H9 (cell line): ENCODE measurements at regions not wholly inside any gene's neighbourhood (a gene's known extent, or its start where the extent isn't known, plus 50 kb on each side); places are given as distances from the start of the nearest gene placed in this dataset.

Source experiments
- DNase-seq: peaks from one replicate; pipeline ENCODE4 v3.0.0-alpha.2; 2017
- H2AFZ ChIP-seq: one replicate; pipeline ENCODE4 v1.6.1; 2013; ENCODE audit warnings: mild to moderate bottlenecking, low read length, control low read depth, moderate library complexity
- H2AK5ac ChIP-seq: 2 replicates; pipeline ENCODE4 v1.6.1; 2013; ENCODE audit warnings: low read length, control low read depth, mixed read lengths; ENCODE audit not compliant: insufficient read length
- H2BK120ac ChIP-seq: one replicate; pipeline ENCODE4 v1.6.1; 2013; ENCODE audit warnings: low read depth, mild to moderate bottlenecking, low read length, control low read depth, inconsistent platforms; ENCODE audit not compliant: poor library complexity, severe bottlenecking
- H2BK12ac ChIP-seq: 2 replicates; pipeline ENCODE4 v1.6.1; 2013; ENCODE audit warnings: low read length, control low read depth, mixed read lengths, low read depth; ENCODE audit not compliant: insufficient read length
- H2BK15ac ChIP-seq: 2 replicates; pipeline ENCODE4 v1.6.1; 2013; ENCODE audit warnings: low read depth, low read length, control low read depth
- H2BK20ac ChIP-seq: one replicate; pipeline ENCODE4 v1.6.1; 2013; ENCODE audit warnings: low read depth, mild to moderate bottlenecking, low read length, control low read depth, inconsistent platforms; ENCODE audit not compliant: poor library complexity, severe bottlenecking
- H2BK5ac ChIP-seq: 2 replicates; pipeline ENCODE4 v1.6.1; 2013; ENCODE audit warnings: low read length, control low read depth, mixed read lengths; ENCODE audit not compliant: insufficient read length
- H3K14ac ChIP-seq: 2 replicates; pipeline ENCODE4 v1.6.1; 2013; ENCODE audit warnings: low read length, control low read depth; ENCODE audit not compliant: insufficient read depth
- H3K18ac ChIP-seq: 2 replicates; pipeline ENCODE4 v1.6.1; 2013; ENCODE audit warnings: low read depth, mild to moderate bottlenecking, mixed read lengths, low read length, control low read depth; ENCODE audit not compliant: insufficient read length
- H3K23ac ChIP-seq: 2 replicates; pipeline ENCODE4 v1.6.1; 2013; ENCODE audit warnings: low read length, control low read depth, mixed read lengths, low read depth; ENCODE audit not compliant: insufficient read length
- H3K23me2 ChIP-seq: 2 replicates; pipeline ENCODE4 v1.6.1; 2013; ENCODE audit warnings: low read depth, mild to moderate bottlenecking, mixed read lengths, low read length, control low read depth; ENCODE audit not compliant: insufficient read length, poor library complexity, severe bottlenecking
- H3K27ac ChIP-seq: 2 replicates; pipeline ENCODE4 v1.5.1; 2013; ENCODE audit warnings: low read length, control low read depth, mixed read lengths, low read depth; ENCODE audit not compliant: insufficient read length
- H3K27me3 ChIP-seq: 2 replicates; pipeline ENCODE4 v1.6.1; 2013; ENCODE audit warnings: low read length, control low read depth, inconsistent platforms; ENCODE audit not compliant: insufficient read depth
- H3K4ac ChIP-seq: 2 replicates; pipeline ENCODE4 v1.6.1; 2013; ENCODE audit warnings: low read depth, mild to moderate bottlenecking, control low read depth, inconsistent platforms, low read length, moderate library complexity
- H3K4me1 ChIP-seq: 2 replicates; pipeline ENCODE4 v1.6.1; 2013; ENCODE audit warnings: low read length, control low read depth, inconsistent platforms; ENCODE audit not compliant: insufficient read depth
- H3K4me2 ChIP-seq: 2 replicates; pipeline ENCODE4 v1.6.1; 2013; ENCODE audit warnings: low read length, control low read depth, mixed read lengths; ENCODE audit not compliant: insufficient read length, insufficient read depth
- H3K56ac ChIP-seq: 2 replicates; pipeline ENCODE4 v1.6.1; 2013; ENCODE audit warnings: low read depth, mild to moderate bottlenecking, mixed read lengths, low read length, control low read depth; ENCODE audit not compliant: insufficient read length
- H3K79me1 ChIP-seq: 2 replicates; pipeline ENCODE4 v1.6.1; 2013; ENCODE audit warnings: low read depth, mild to moderate bottlenecking, moderate library complexity, low read length, control low read depth, inconsistent platforms; ENCODE audit not compliant: insufficient read depth, poor library complexity, severe bottlenecking
- H3K79me2 ChIP-seq: 2 replicates; pipeline ENCODE4 v1.6.1; 2013; ENCODE audit warnings: low read length, control low read depth, inconsistent platforms; ENCODE audit not compliant: insufficient read depth
- H3K9ac ChIP-seq: 2 replicates; pipeline ENCODE4 v1.6.1; 2013; ENCODE audit warnings: low read length, control low read depth, mixed read lengths; ENCODE audit not compliant: insufficient read length; ENCODE audit errors: extremely low read depth
- H3K9me3 ChIP-seq: one replicate; pipeline ENCODE4 v1.6.1; 2013; ENCODE audit warnings: low read depth, low read length, inconsistent platforms; ENCODE audit not compliant: control insufficient read depth
- H3T11ph ChIP-seq: one replicate; pipeline ENCODE4 v1.6.1; 2013; ENCODE audit warnings: mild to moderate bottlenecking, low read length, control low read depth, inconsistent platforms
- H4K20me1 ChIP-seq: one replicate; pipeline ENCODE4 v1.6.1; 2013; ENCODE audit not compliant: control insufficient read depth, insufficient read length, insufficient read depth
- H4K5ac ChIP-seq: 2 replicates; pipeline ENCODE4 v1.6.1; 2013; ENCODE audit warnings: low read depth, mild to moderate bottlenecking, mixed read lengths, low read length, control low read depth; ENCODE audit not compliant: insufficient read length
- H4K8ac ChIP-seq: replicated peaks from 2 replicates; pipeline ENCODE4 v1.6.1; 2013; ENCODE audit warnings: low read length, control low read depth, mixed read lengths, low read depth; ENCODE audit not compliant: insufficient read length
- H4K91ac ChIP-seq: 2 replicates; pipeline ENCODE4 v1.6.1; 2013; ENCODE audit warnings: low read depth, mild to moderate bottlenecking, moderate library complexity, mixed read lengths, low read length, control low read depth; ENCODE audit not compliant: insufficient read length
- H3K27ac Mint-ChIP-seq, 3 experiments: 2 replicates in 2 of 3; 3 replicates in 1 of 3; pipeline ENCODE4 v1.8.0; 2020 to 2021; ENCODE audit warnings: mixed read lengths in 3 of 3, mild to moderate bottlenecking in 1 of 3, moderate library complexity in 1 of 3
- H3K27me3 Mint-ChIP-seq: 2 replicates; pipeline ENCODE4 v1.8.0; 2021; ENCODE audit warnings: low read depth, mild to moderate bottlenecking, moderate library complexity, mixed read lengths
- H3K36me3 Mint-ChIP-seq, 3 experiments: 2 replicates in 2 of 3; 3 replicates in 1 of 3; pipeline ENCODE4 v1.8.0; 2020 to 2021; ENCODE audit warnings: low read depth in 3 of 3, mixed read lengths in 3 of 3; ENCODE audit not compliant: insufficient read depth in 1 of 3
- H3K4me1 Mint-ChIP-seq, 2 experiments: 2 replicates each; pipeline ENCODE4 v1.8.0; 2020; ENCODE audit warnings: mixed read lengths in 2 of 2
- H3K4me3 Mint-ChIP-seq, 2 experiments: 2 replicates in 1 of 2; 3 replicates in 1 of 2; pipeline ENCODE4 v1.8.0; 2020 to 2021; ENCODE audit warnings: mild to moderate bottlenecking in 2 of 2, mixed read lengths in 2 of 2, moderate library complexity in 1 of 2
- H3K9me3 Mint-ChIP-seq, 2 experiments: 2 replicates in 1 of 2; 3 replicates in 1 of 2; pipeline ENCODE4 v1.8.0; 2020; ENCODE audit warnings: mild to moderate bottlenecking in 2 of 2, mixed read lengths in 2 of 2, moderate library complexity in 1 of 2
- WGBS: extraction: QIAGEN DNeasy Blood & Tissue Kit; methylation state at CpG from one replicate; pipeline ENCODE4 v1.1.7; 2013; ENCODE audit warnings: missing lambda C conversion rate, low lambda C conversion rate, mixed read lengths; ENCODE audit not compliant: insufficient read length; ENCODE audit errors: extremely low coverage; 5-methylcytosine and 5-hydroxymethylcytosine counted together
- TF ChIP-seq, protein P1 (sequence below): fragments of 200-600 bp; sonication (generic); conservative IDR thresholded peaks from 3 replicates; pipeline ENCODE4 v1.8.0; 2021; ENCODE audit warnings: antibody characterized with exemption, mild to moderate bottlenecking

- no peak overlapping the region for H3K27ac Mint-ChIP-seq
- H3K79me1 ChIP-seq, result no peaks in the 10 kb centered on the region
- H3K14ac ChIP-seq, result no peak overlapping the region
- no peak overlapping the region for H2AK5ac ChIP-seq
- no peak overlapping the region for H3K4me3 Mint-ChIP-seq
- no peak overlapping the region for H3K27ac ChIP-seq
- no peaks in the 10 kb centered on the region; the same call in 1 of the 2 replicates for H3K27me3 Mint-ChIP-seq
- H3K23ac ChIP-seq, result no peak overlapping the region
- H2BK12ac ChIP-seq, result no peak overlapping the region
- no CpG with 5 or more reads among the region's 10 CpGs for WGBS
- no peak overlapping the region for H2BK120ac ChIP-seq
- no peaks in the 10 kb centered on the region for H3K79me2 ChIP-seq
- H3K9me3 ChIP-seq, result no peaks in the 10 kb centered on the region
- H2BK5ac ChIP-seq, result no peak overlapping the region
- no peak overlapping the region for H4K91ac ChIP-seq
- H2BK20ac ChIP-seq, result no peak overlapping the region
- no peak overlapping the region for H4K5ac ChIP-seq
- no peak overlapping the region for H3K9ac ChIP-seq
- H3K4me1 ChIP-seq, result no peaks in the 10 kb centered on the region
- H4K20me1 ChIP-seq, result no peaks in the 10 kb centered on the region
- no peaks in the 10 kb centered on the region for H3K23me2 ChIP-seq
- H3K36me3 Mint-ChIP-seq, result no peaks in the 10 kb centered on the region; a peak in 1 of 7 replicates
- peaks cover 0 to 3% of the 10 kb centered on the region in 2 experiments; a peak in 3 of 4 replicates for H3K4me1 Mint-ChIP-seq
- H2BK15ac ChIP-seq, result no peak overlapping the region
- no peak overlapping the region for H2AFZ ChIP-seq
- no peaks in the 10 kb centered on the region for H3K27me3 ChIP-seq
- no peak overlapping the region for H3K18ac ChIP-seq
- H3K4me2 ChIP-seq, result no peak overlapping the region
- H3K4ac ChIP-seq, result no peak overlapping the region
- no peak overlapping the region for H3K56ac ChIP-seq
- no peak for DNase-seq
- peaks cover 0 to 2% of the 10 kb centered on the region in 2 experiments; a peak in 2 of 5 replicates for H3K9me3 Mint-ChIP-seq
- no peak overlapping the region for H4K8ac ChIP-seq
- TF ChIP-seq, protein P1, sequence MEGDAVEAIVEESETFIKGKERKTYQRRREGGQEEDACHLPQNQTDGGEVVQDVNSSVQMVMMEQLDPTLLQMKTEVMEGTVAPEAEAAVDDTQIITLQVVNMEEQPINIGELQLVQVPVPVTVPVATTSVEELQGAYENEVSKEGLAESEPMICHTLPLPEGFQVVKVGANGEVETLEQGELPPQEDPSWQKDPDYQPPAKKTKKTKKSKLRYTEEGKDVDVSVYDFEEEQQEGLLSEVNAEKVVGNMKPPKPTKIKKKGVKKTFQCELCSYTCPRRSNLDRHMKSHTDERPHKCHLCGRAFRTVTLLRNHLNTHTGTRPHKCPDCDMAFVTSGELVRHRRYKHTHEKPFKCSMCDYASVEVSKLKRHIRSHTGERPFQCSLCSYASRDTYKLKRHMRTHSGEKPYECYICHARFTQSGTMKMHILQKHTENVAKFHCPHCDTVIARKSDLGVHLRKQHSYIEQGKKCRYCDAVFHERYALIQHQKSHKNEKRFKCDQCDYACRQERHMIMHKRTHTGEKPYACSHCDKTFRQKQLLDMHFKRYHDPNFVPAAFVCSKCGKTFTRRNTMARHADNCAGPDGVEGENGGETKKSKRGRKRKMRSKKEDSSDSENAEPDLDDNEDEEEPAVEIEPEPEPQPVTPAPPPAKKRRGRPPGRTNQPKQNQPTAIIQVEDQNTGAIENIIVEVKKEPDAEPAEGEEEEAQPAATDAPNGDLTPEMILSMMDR, result no peak
- no peak overlapping the region for H3T11ph ChIP-seq
Observed at GRCh38 chr16:66211651-66212050, 154.8 kb upstream of the CDH5 start.
